H1 (cell line): ENCODE measurements at regions not wholly inside any gene's neighbourhood (a gene's known extent, or its start where the extent isn't known, plus 50 kb on each side); places are given as distances from the start of the nearest gene placed in this dataset.

ENCODE experiments used
- CTCF ChIA-PET: fragments of 300-600 bp; sonication (Branson Sonifier 250); formaldehyde crosslinking; loops from one replicate; lab custom pipeline; 2021; ENCODE audit not compliant: partially characterized antibody; lab: Charles Lee
- POLR2A ChIA-PET: fragments of 300-600 bp; sonication (Branson Sonifier 250); formaldehyde crosslinking; loops from one replicate; lab custom pipeline; 2021; ENCODE audit warnings: inconsistent platforms; ENCODE audit not compliant: partially characterized antibody; lab: Charles Lee
- DNase-seq, 2 experiments: peaks; one replicate each; pipeline versions ENCODE4 v3.0.0 to v3.0.0-alpha.2; 2010 to 2022; ENCODE audit warnings: low spot score in 2 of 2, low read depth in 1 of 2, mixed read lengths in 1 of 2
- FAIRE-seq: peaks from 2 replicates; lab custom pipeline; 2011; peaks lifted over from hg19 to GRCh38; lab: Jason Lieb, UNC
- H2AFZ ChIP-seq: 2 replicates; pipeline ENCODE4 v1.8.1; 2012; ENCODE audit warnings: low read length, inconsistent platforms
- H2AK5ac ChIP-seq: 2 replicates; pipeline ENCODE4 v1.6.1; 2013; ENCODE audit warnings: low read depth, low read length
- H2BK120ac ChIP-seq: replicated peaks from 2 replicates; pipeline ENCODE3; 2013; ENCODE audit warnings: low read depth, low read length, inconsistent platforms
- H2BK12ac ChIP-seq: 2 replicates; pipeline ENCODE4 v1.6.1; 2013; ENCODE audit warnings: low read depth, low read length
- H2BK15ac ChIP-seq: 2 replicates; pipeline ENCODE4 v1.6.1; 2013; ENCODE audit warnings: low read length
- H2BK20ac ChIP-seq: 2 replicates; pipeline ENCODE4 v1.6.1; 2013; ENCODE audit warnings: low read length
- H2BK5ac ChIP-seq: 2 replicates; pipeline ENCODE4 v1.6.1; 2013; ENCODE audit warnings: low read depth, low read length
- H3K14ac ChIP-seq: 2 replicates; pipeline ENCODE4 v1.6.1; 2013; ENCODE audit warnings: inconsistent platforms; ENCODE audit not compliant: insufficient read length
- H3K18ac ChIP-seq: 2 replicates; pipeline ENCODE4 v1.6.1; 2013; ENCODE audit warnings: low read length; ENCODE audit errors: extremely low read depth
- H3K23ac ChIP-seq: 2 replicates; pipeline ENCODE4 v1.6.1; 2013; ENCODE audit warnings: inconsistent platforms; ENCODE audit not compliant: insufficient read length
- H3K23me2 ChIP-seq: 2 replicates; pipeline ENCODE4 v1.6.1; 2013; ENCODE audit warnings: low read depth, low read length
- H3K27ac ChIP-seq: 2 replicates; pipeline ENCODE4 v1.6.1; 2011; ENCODE audit warnings: low read depth, low read length, inconsistent platforms
- H3K27me3 ChIP-seq, 4 experiments: replicated peaks in 1 of 4; 1 replicate in 1 of 4; 2 replicates in 3 of 4; pipeline versions ENCODE4 v1.6.1 to v1.8.1; 2011 to 2013; ENCODE audit warnings: low read length in 3 of 4, mild to moderate bottlenecking in 3 of 4, inconsistent platforms in 2 of 4, mixed read lengths in 2 of 4, moderate library complexity in 1 of 4; ENCODE audit not compliant: control insufficient read depth in 3 of 4, insufficient read depth in 3 of 4; ENCODE audit errors: extremely low read depth in 1 of 4
- H3K36me3 ChIP-seq, 4 experiments: 2 replicates each; pipeline versions ENCODE4 v1.6.1 to v1.8.1; 2011 to 2013; ENCODE audit warnings: mild to moderate bottlenecking in 4 of 4, low read length in 3 of 4, moderate library complexity in 2 of 4, control low read depth in 1 of 4, inconsistent platforms in 1 of 4; ENCODE audit not compliant: insufficient read depth in 4 of 4, control insufficient read depth in 2 of 4
- H3K4ac ChIP-seq: replicated peaks from 2 replicates; pipeline ENCODE3; 2013; ENCODE audit warnings: low read length, low read depth, mixed read lengths, inconsistent platforms; ENCODE audit not compliant: insufficient read length
- H3K4me1 ChIP-seq, 4 experiments: replicated peaks in 1 of 4; 1 replicate in 1 of 4; 2 replicates in 3 of 4; pipeline versions ENCODE4 v1.6.1 to v1.8.1; 2011 to 2013; ENCODE audit warnings: low read length in 3 of 4, inconsistent platforms in 2 of 4, mixed read lengths in 1 of 4; ENCODE audit not compliant: insufficient read depth in 4 of 4, control insufficient read depth in 3 of 4
- H3K4me2 ChIP-seq, 2 experiments: 2 replicates each; pipeline versions ENCODE4 v1.6.1 to v1.8.1; 2011 to 2013; ENCODE audit warnings: low read depth in 2 of 2, low read length in 2 of 2, control low read depth in 1 of 2, inconsistent platforms in 1 of 2, mild to moderate bottlenecking in 1 of 2; ENCODE audit not compliant: insufficient read depth in 1 of 2
- H3K4me3 ChIP-seq, 4 experiments: fragments of 200-600, 300-600 bp in 1 of 4; sonication (generic), shearing (Covaris generic), sonication (Bioruptor Twin) in 1 of 4; 2 replicates each; pipeline versions ENCODE4 v1.5.1 to v1.8.1; 2011 to 2016; ENCODE audit warnings: low read length in 4 of 4, low read depth in 3 of 4, control low read depth in 2 of 4, inconsistent platforms in 2 of 4, mild to moderate bottlenecking in 2 of 4, mixed read lengths in 1 of 4, moderate library complexity in 1 of 4; ENCODE audit not compliant: insufficient read depth in 2 of 4; ENCODE audit errors: extremely low read depth in 1 of 4
- H3K56ac ChIP-seq: replicated peaks from 2 replicates; pipeline ENCODE3; 2013; ENCODE audit warnings: low read depth, mild to moderate bottlenecking, mixed read lengths, low read length, inconsistent platforms; ENCODE audit not compliant: insufficient read length
- H3K79me1 ChIP-seq: 2 replicates; pipeline ENCODE4 v1.6.1; 2013; ENCODE audit warnings: low read depth, low read length, control low read depth
- H3K79me2 ChIP-seq, 2 experiments: 2 replicates each; pipeline versions ENCODE4 v1.6.1 to v1.8.1; 2012 to 2013; ENCODE audit warnings: low read length in 2 of 2, mild to moderate bottlenecking in 2 of 2, inconsistent platforms in 1 of 2; ENCODE audit not compliant: insufficient read depth in 2 of 2, control insufficient read depth in 1 of 2
- H3K9ac ChIP-seq, 4 experiments: replicated peaks in 1 of 4; 1 replicate in 1 of 4; 2 replicates in 3 of 4; pipeline versions ENCODE4 v1.6.1 to v1.8.1; 2011 to 2013; ENCODE audit warnings: low read depth in 3 of 4, low read length in 3 of 4, control low read depth in 2 of 4, mild to moderate bottlenecking in 2 of 4, moderate library complexity in 2 of 4, inconsistent platforms in 1 of 4; ENCODE audit errors: extremely low read depth in 1 of 4
- H3K9me3 ChIP-seq, 2 experiments: 2 replicates each; pipeline versions ENCODE4 v1.6.1 to v1.8.1; 2012 to 2013; ENCODE audit warnings: mild to moderate bottlenecking in 2 of 2, moderate library complexity in 2 of 2, control low read depth in 1 of 2, inconsistent platforms in 1 of 2, low read depth in 1 of 2, low read length in 1 of 2, mixed read lengths in 1 of 2; ENCODE audit not compliant: insufficient read depth in 2 of 2
- H4K20me1 ChIP-seq, 2 experiments: replicated peaks in 1 of 2; 2 replicates each; pipeline versions ENCODE3 to v1.8.1; 2011 to 2013; ENCODE audit warnings: inconsistent platforms in 2 of 2, low read length in 2 of 2, mild to moderate bottlenecking in 1 of 2; ENCODE audit not compliant: insufficient read depth in 2 of 2, control insufficient read depth in 1 of 2
- H4K5ac ChIP-seq: 2 replicates; pipeline ENCODE4 v1.6.1; 2013; ENCODE audit warnings: low read length, low read depth, mixed read lengths, inconsistent platforms; ENCODE audit not compliant: insufficient read length
- H4K8ac ChIP-seq: 2 replicates; pipeline ENCODE4 v1.8.0; 2013; ENCODE audit warnings: mild to moderate bottlenecking, moderate library complexity, low read length, inconsistent platforms; ENCODE audit not compliant: insufficient read depth; ENCODE audit errors: extremely low read depth
- H4K91ac ChIP-seq: replicated peaks from 2 replicates; pipeline ENCODE3; 2013; ENCODE audit warnings: low read length, mixed read lengths, inconsistent platforms; ENCODE audit not compliant: insufficient read length
- BACH1 ChIP-seq: IDR thresholded peaks from 2 replicates; pipeline ENCODE4 v1.6.1; 2012; ENCODE audit warnings: low read length, improper control_type of control experiment
- SIX5 ChIP-seq: IDR thresholded peaks from 2 replicates; pipeline ENCODE4 v1.6.1; 2011; ENCODE audit warnings: mild to moderate bottlenecking, low read depth, low read length
- YY1 ChIP-seq: IDR thresholded peaks from 2 replicates; pipeline ENCODE4 v1.6.1; 2011; ENCODE audit warnings: low read depth, mild to moderate bottlenecking, low read length
- WGBS, 2 experiments: shearing (Covaris generic) in 1 of 2; methylation state at CpG; one replicate each; pipeline versions ENCODE4 v1.1.6 to v1.1.7; 2013 to 2015; ENCODE audit warnings: low lambda C conversion rate in 2 of 2, mixed read lengths in 2 of 2, inconsistent platforms in 1 of 2, low coverage in 1 of 2, missing lambda C conversion rate in 1 of 2; ENCODE audit not compliant: insufficient replicate concordance in 2 of 2, insufficient coverage in 1 of 2, insufficient read length in 1 of 2; ENCODE audit errors: extremely low coverage in 1 of 2, missing lambda C conversion rate in 1 of 2; 5-methylcytosine and 5-hydroxymethylcytosine counted together

GRCh38 chr20:20831794-20832193 is 119.3 kb upstream of the RALGAPA2 start:
- ChIA-PET CTCF (interaction anchor here (1.1 to 10.4 kb wide), 2 partner anchors 8 to 674 kb away, joined by 3 to 128 read pairs; no protein-coding TSS in a partner anchor), POLR2A (no interaction called here)
- Histone ChIP-seq H3K18ac (no peak overlapping the region), H3K9me3 (peaks cover 8 to 11% of the 10 kb centered on the region in 2 experiments; a peak in 2 of 4 replicates), H4K91ac (no peak overlapping the region), H3K4me3 (no peak overlapping the region), H2BK15ac (no peak overlapping the region), H2AK5ac (no peak overlapping the region), H3K23me2 (no peaks in the 10 kb centered on the region), H3K27ac (no peak overlapping the region), H2BK12ac (no peak overlapping the region), H3K79me1 (no peaks in the 10 kb centered on the region), H3K9ac (no peak overlapping the region), H3K4me1 (no peaks in the 10 kb centered on the region), H3K36me3 (no peaks in the 10 kb centered on the region), H3K23ac (no peak overlapping the region), H3K56ac (no peak overlapping the region), H4K20me1 (no peaks in the 10 kb centered on the region), H2AFZ (no peak overlapping the region), H3K4ac (no peak overlapping the region), H3K4me2 (no peak overlapping the region), H2BK5ac (no peak overlapping the region), H3K79me2 (no peaks in the 10 kb centered on the region), H2BK20ac (no peak overlapping the region), H2BK120ac (no peak overlapping the region), H4K8ac (peak overlapping the region; percentile 4), H4K5ac (no peak overlapping the region), H3K14ac (no peak overlapping the region), H3K27me3 (no peaks in the 10 kb centered on the region; a peak in 1 of 7 replicates)
- DNase-seq (no peak), FAIRE-seq (no peak)
- 83% methylated on average over 6 of the region's 6 CpGs; no CpG with 5 or more reads in 1 of the 2 experiments for WGBS, 2 experiments
- TF ChIP-seq YY1 (no peak), SIX5 (no peak), BACH1 (peak; percentile 56; the same call in 1 of the 2 replicates)
